KOPT-K1 (cell line): ENCODE measurements at regions not wholly inside any gene's neighbourhood (a gene's known extent, or its start where the extent isn't known, plus 50 kb on each side); places are given as distances from the start of the nearest gene placed in this dataset.
"Not testable (repeated sequence)": the region's sequence is repeated elsewhere in the genome, so short reads cannot be mapped to it uniquely, and the experiment has no call there.

Experiments used
- H3K27ac ChIP-seq: fragments of 200-600 bp; sonication (generic); 2 replicates; pipeline ENCODE4 v1.5.1; 2016; ENCODE audit warnings: antibody characterized with exemption, mild to moderate bottlenecking, low read depth, low read length; ENCODE audit not compliant: poor library complexity, severe bottlenecking
- H3K36me3 ChIP-seq: fragments of 200-600 bp; sonication (generic); 2 replicates; pipeline ENCODE4 v1.5.1; 2017; ENCODE audit warnings: antibody characterized with exemption, mild to moderate bottlenecking, low read length, moderate library complexity; ENCODE audit not compliant: insufficient read depth
- H3K9me3 ChIP-seq: fragments of 200-600 bp; sonication (generic); 2 replicates; pipeline ENCODE4 v1.5.1; 2017; ENCODE audit warnings: antibody characterized with exemption, low read length, mild to moderate bottlenecking; ENCODE audit not compliant: insufficient read depth, poor library complexity, severe bottlenecking

GRCh38 chr9:22210936-22211335 is 201.8 kb upstream of the CDKN2B start:
- H3K27ac ChIP-seq, result no peak overlapping the region
- H3K36me3 ChIP-seq, result no peaks in the 10 kb centered on the region
- H3K9me3 ChIP-seq, result no peaks in the 10 kb centered on the region

DNA sequence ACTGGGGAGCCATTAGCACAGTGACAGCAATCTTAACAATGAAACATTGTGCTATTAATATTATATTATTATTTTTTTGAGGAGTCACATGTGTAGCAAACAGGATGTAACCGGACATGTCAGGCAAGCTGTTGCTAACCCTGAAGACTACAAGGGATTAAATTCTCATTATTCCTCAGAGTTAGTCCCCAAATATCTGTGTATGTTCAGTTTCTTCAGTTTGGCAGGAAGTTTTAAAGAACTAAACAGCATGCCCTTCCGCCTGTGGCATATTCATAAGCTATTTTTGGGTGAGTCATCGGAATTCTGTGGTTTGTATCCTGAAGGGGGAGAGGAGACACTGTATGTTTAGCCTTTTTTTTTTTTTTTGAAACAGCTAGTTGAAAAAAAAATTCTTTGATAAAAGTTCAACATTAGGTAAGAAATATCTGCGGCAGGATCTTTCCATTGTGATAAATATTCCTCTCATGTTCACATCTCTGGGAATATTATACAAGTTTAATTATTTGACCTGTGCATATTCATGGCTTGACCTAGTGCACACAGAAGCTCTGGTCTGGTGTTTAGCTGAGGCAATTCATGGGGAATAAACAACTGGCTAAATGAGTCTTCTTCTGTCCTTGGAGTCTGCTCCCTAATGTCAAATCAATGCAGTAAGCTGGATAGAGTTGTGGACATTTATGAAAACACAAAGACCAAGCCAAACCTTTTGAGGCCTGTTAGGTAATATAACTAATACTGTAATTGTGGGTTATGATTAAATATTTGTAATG is 202.7 kb upstream of the CDKN2B start:
- H3K9me3 ChIP-seq, result no peaks in the 10 kb centered on the region
- H3K27ac ChIP-seq, result no peak overlapping the region
- no peaks in the 10 kb centered on the region for H3K36me3 ChIP-seq

DNA sequence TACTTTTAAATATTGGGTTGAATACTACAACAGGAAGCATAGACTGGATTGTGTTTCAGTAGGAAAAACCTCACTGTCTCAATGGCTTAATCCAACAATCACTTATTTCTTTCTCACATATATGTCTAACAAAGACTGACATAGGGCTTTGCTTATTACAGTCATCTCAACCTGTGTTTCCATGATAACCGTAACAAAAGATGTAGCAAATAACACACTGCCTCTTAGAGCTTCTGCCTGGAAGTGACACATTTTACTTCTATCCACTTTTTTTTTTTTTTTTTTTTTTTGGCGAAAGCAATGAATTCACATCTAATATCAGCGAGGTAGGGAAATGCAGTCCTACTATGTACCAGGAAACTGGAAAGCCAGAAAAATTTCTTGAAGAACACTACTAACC is 204.9 kb upstream of the CDKN2B start:
- H3K9me3 ChIP-seq, result no peaks in the 10 kb centered on the region
- H3K27ac ChIP-seq, result no peak overlapping the region
- H3K36me3 ChIP-seq, result no peaks in the 10 kb centered on the region

DNA sequence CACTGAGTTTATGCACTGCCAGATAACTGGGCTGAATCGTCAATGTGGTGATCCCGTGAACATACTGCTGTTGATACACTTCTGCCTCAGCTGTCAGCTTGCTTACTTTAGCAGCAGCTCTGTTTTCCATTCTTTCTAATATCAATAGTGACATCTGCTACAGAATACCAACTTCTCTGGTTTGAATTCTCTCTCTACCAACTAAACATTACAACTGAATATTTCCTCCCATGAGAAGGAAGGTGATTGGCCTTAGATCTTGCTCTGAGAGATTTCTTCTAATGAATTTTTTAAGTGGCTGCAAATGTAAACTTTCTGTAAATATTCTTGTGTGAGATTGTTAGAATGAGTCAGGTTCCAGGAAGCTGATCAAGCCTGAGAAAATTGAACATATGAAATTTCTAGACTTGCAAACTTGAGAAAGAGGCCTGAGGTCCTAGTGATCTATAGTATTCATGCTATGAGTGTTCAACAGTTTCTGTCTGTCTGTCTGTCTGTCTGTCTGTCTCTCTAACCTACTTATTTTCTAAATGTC is 205.5 kb upstream of the CDKN2B start:
- Histone ChIP-seq H3K36me3 (no peaks in the 10 kb centered on the region), H3K27ac (no peak overlapping the region), H3K9me3 (no peaks in the 10 kb centered on the region)

DNA sequence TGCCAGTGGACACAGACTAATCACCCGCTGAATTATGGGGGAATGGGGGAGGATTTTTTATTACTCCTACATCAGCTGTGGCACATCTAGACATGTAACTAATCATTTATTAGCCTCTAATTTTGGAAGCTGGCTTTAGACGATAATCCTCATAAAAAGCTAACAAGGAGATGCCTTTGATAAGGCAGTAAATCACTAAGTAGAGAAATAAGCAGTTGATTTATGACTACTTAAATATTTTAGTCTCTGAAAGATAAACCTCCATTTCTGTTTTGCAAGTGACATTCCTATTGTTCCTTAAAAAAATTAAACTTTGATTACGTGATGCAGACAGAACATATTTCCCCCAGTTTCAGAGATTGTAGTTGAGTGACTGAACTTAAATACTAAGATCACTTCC is 206.4 kb upstream of the CDKN2B start:
- H3K27ac ChIP-seq, result no peak overlapping the region

GRCh38 chr9:22216730-22217172 is 207.6 kb upstream of the CDKN2B start:
- Histone ChIP-seq H3K27ac (no peak overlapping the region), H3K36me3 (no peaks in the 10 kb centered on the region), H3K9me3 (no peaks in the 10 kb centered on the region)

More for the DNA sequence above, 206.4 kb upstream of the CDKN2B start:
- Histone ChIP-seq H3K9me3 (no peaks in the 10 kb centered on the region), H3K36me3 (no peaks in the 10 kb centered on the region)

- H3K9me3 ChIP-seq, result no peaks in the 10 kb centered on the region
- no peak overlapping the region for H3K27ac ChIP-seq
- H3K36me3 ChIP-seq, result no peaks in the 10 kb centered on the region
Measured at GRCh38 chr9:22217254-22217653, 208.1 kb upstream of the CDKN2B start.

- H3K36me3 ChIP-seq, H3K9me3 ChIP-seq, H3K27ac ChIP-seq: not testable (repeated sequence)
Measured at GRCh38 chr9:22225856-22226255, 216.8 kb upstream of the CDKN2B start.

DNA sequence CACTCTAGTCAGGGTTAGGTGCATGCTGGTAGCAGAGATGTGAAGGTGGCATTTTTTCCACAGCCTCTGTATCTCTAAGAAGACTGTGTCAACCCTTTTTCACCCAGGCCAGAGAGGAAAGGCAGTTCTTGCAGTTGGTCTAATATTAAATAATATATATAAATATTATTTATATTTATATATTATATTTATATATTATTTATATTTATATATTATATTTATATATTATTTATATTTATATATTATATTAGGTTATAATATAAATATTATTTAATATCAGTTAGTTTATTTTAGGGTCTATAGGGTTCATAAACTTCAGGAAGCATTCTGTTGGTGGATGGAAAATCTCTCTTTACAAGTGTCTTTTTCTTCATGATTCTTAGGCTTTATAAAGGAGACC is 218.6 kb upstream of the DMRTA1 start:
- Histone ChIP-seq H3K27ac (no peak overlapping the region), H3K9me3 (peaks cover 12% of the 10 kb centered on the region), H3K36me3 (no peaks in the 10 kb centered on the region)

DNA sequence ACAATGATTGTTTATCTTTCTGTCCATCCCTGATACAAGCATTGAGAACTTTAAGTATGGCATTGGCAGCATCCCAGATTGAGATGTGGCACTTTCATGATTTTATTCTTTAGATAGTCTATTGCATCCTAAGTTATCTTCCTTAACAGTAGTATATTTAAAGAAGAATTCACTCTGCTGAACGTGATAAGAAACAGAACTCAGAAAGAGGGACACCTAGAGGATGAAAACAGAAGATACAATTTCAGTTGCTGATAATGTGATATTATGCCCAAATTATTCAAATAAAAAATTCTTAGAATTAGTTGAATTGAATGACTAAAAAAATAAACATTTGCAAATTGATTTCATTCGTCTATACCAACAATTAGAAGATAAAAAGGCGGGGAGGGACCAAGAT is 218.1 kb upstream of the DMRTA1 start:
- Histone ChIP-seq H3K9me3 (peaks cover 12% of the 10 kb centered on the region), H3K36me3 (no peaks in the 10 kb centered on the region), H3K27ac (no peak overlapping the region)

DNA sequence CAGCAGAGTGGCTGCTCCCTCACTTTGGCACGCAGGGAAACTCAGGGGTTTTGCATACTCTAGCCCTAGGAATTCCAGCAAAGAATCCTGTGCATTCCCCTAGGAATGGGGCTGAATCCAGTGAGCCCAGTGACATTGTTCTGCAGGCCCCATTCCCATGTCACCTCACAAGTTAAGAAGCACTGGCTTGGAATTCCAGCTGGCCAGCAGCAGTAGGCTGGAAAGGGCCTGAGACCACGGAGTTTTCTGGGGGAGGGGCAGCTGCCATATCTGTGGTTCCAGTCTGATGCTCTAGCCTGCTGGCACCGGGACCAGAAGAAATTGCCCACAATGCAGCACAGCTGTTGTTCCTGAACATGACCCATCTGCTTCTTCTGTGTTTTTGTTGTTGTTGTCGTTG is 217.6 kb upstream of the DMRTA1 start:
- Histone ChIP-seq H3K36me3 (no peaks in the 10 kb centered on the region), H3K27ac (no peak overlapping the region), H3K9me3 (peaks cover 12% of the 10 kb centered on the region)

DNA sequence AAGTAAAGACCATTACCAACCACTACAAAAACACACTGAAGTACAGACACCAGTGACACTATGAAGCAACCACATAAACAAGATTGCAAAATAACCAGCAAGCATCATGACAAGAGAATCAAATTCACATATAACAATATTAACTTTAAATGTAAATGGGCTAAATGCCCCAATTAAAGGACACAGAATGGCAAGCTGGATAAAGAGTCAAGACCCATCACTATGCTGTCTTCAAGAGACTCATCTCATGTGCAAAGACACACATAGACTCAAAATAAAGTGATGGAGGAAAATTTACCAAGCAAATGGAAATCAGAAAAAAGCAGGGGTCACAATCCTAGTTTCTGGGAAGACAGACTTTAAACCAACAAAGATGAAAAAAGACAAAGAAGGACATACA is 215.3 kb upstream of the DMRTA1 start:
- not testable (repeated sequence) for H3K27ac ChIP-seq, H3K36me3 ChIP-seq
- H3K9me3 ChIP-seq, result peaks cover 12% of the 10 kb centered on the region

DNA sequence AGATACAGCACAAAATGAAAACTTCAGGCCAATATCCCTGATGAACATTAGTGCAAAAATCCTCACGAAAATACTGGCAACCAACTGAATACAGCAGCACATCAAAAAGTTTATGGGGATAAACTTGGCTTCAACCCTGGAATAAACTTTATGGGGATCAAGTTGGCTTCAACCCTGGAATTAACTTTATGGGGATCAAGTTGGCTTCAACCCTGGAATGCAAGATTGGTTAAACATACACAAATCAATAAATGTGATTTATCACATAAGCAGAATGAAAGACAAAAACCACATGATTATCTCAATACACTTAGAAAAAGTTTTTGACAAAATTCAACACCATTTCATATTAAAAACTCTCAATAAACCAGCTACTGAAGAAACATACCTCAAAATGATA is 213.7 kb upstream of the DMRTA1 start:
- Histone ChIP-seq H3K27ac (no peak overlapping the region), H3K9me3 (peaks cover 12% of the 10 kb centered on the region), H3K36me3 (no peaks in the 10 kb centered on the region)

DNA sequence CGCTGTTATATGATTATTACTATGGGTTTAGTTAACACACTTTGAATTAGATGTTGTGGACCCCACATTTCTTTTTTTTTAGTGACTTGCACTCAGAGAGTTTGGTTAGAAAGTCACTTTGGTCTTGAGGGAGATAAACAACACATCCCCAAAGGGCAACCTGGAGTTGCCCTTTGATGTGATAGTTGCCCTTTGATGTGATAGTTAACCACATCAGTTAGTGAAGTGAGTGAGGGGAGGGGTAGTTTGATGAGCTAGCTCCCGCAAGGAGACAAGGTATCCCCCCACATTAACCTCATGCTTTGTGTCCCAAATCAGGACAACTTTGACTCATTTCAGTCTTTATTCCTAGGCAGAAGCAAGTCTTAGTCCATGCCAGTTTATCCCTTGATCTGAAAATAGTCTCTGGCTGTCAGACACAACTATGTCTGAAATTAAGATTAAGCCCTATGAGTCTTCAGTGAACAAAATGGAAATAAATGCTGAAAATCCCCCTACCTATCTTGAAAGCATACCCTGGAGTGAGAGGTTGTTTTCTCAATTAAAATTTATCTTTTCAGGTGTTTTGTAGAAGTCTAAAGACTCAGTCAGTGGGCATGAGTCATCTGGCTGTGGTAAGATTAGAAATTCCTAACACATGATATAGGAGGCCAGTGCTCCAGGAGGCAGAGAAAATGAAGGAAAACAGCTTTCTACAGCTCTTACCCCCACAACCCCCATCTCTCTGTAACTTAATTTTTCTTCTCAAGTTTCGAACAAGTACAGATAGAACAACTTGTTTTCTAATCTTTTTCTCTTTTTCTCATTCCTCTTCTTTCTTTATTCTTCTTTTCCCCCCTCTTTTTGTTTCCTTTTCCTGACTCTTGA is 208.9 kb upstream of the DMRTA1 start:
- Histone ChIP-seq H3K9me3 (no peaks in the 10 kb centered on the region), H3K36me3 (no peaks in the 10 kb centered on the region), H3K27ac (no peak overlapping the region)

DNA sequence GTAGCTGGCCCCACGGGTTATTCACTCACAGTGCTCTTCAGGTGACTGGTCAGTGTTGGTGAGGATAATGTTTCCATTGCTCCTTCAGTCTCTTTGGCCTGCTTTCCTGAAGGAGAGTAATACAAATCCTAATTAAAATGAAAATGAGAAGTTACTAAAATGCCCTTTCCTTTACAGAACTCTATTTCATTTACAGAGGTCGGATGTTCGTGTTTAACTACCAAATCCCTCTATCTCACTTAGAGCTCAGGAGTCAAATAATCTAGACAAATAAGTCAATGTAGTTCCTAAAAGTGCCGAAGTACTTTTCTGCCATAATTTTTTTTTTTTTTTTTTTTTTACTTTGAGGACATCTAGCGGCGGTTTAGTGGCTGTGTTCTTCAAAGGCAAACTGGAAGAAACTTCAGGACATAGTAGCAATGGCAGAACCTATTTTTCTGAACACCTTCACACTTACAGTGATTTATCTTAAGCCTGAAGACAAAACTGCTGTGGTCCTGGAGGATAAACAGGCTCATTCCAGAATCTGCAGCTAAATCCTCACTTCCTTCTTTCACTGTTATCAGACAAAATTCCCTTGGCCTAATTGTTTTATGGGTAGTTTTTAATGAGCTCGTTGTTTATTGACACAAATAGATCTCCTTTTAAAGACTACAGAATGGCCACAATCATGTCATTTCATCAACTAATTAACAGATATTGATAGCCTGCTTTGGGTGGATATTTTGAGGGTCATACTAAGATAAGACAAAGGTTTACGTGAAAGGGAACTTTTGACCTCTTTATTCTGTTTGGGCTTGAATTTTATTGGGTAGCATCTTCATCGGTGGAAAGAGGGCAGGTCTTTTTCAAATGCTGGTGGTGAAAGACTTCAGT is 207.6 kb upstream of the DMRTA1 start:
- no peaks in the 10 kb centered on the region for H3K9me3 ChIP-seq
- no peak overlapping the region for H3K27ac ChIP-seq
- no peaks in the 10 kb centered on the region for H3K36me3 ChIP-seq
